CD4-positive, alpha-beta T cell (primary cell): ENCODE measurements at regions not wholly inside any gene's neighbourhood (a gene's known extent, or its start where the extent isn't known, plus 50 kb on each side); places are given as distances from the start of the nearest gene placed in this dataset.
A peak's percentile ranks its signal among the peaks of the same experiment; 100 is the strongest.

ENCODE experiments used
- ATAC-seq: fragments of 200-7000 bp; cut with Tn5 transposase; one replicate; pipeline ENCODE4 v1.10.0; 2022; ENCODE audit warnings: mild to moderate bottlenecking; ENCODE audit not compliant: poor library complexity
- CTCF ChIA-PET: fragments of 350-600 bp; sonication (Branson Sonifier 250); formaldehyde crosslinking; loops from one replicate; lab custom pipeline; 2021; ENCODE audit warnings: antibody characterized with exemption, inconsistent platforms; lab: Charles Lee
- POLR2A ChIA-PET: fragments of 350-600 bp; sonication (Branson Sonifier 250); formaldehyde crosslinking; loops from one replicate; lab custom pipeline; 2021; ENCODE audit warnings: antibody characterized with exemption, inconsistent platforms; lab: Charles Lee
- DNase-seq, 14 experiments: peaks; one replicate each; pipeline ENCODE4 v3.0.0-alpha.2; 2013 to 2020; ENCODE audit warnings: mixed read lengths in 2 of 14
- H3K27ac ChIP-seq, 2 donors: one replicate each; pipeline versions ENCODE4 v1.5.1 to v1.7.0; 2013; ENCODE audit warnings: low read length in 2 of 2, low read depth in 1 of 2, mild to moderate bottlenecking in 1 of 2
- H3K27me3 ChIP-seq, 2 experiments: 1 replicate in 1 of 2; 2 replicates in 1 of 2; pipeline versions ENCODE4 v1.6.1 to v1.7.0; 2013; ENCODE audit warnings: low read length in 2 of 2, control low read depth in 1 of 2, mild to moderate bottlenecking in 1 of 2, moderate library complexity in 1 of 2; ENCODE audit not compliant: insufficient read depth in 2 of 2, control insufficient read depth in 1 of 2
- H3K36me3 ChIP-seq: one replicate; pipeline ENCODE4 v1.6.1; 2013; ENCODE audit warnings: low read length, control low read depth; ENCODE audit not compliant: insufficient read depth
- H3K4me1 ChIP-seq: one replicate; pipeline ENCODE4 v1.6.1; 2013; ENCODE audit warnings: low read length, control low read depth; ENCODE audit not compliant: insufficient read depth
- H3K4me3 ChIP-seq: one replicate; pipeline ENCODE4 v1.5.1; 2013; ENCODE audit warnings: mild to moderate bottlenecking, low read length, moderate library complexity
- H3K9me3 ChIP-seq, 2 experiments: 1 replicate in 1 of 2; 2 replicates in 1 of 2; pipeline versions ENCODE4 v1.6.1 to v1.7.0; 2013; ENCODE audit warnings: low read length in 2 of 2, mild to moderate bottlenecking in 2 of 2, control low read depth in 1 of 2, moderate library complexity in 1 of 2; ENCODE audit not compliant: control insufficient read depth in 1 of 2, insufficient read depth in 1 of 2
- H3K27ac Mint-ChIP-seq: one replicate; pipeline ENCODE4 v1.8.0; 2020; ENCODE audit warnings: mixed read lengths
- H3K27me3 Mint-ChIP-seq: one replicate; pipeline ENCODE4 v1.8.0; 2021; ENCODE audit warnings: mixed read lengths
- H3K36me3 Mint-ChIP-seq: one replicate; pipeline ENCODE4 v1.8.0; 2021; ENCODE audit warnings: low read depth, mixed read lengths
- H3K4me1 Mint-ChIP-seq: one replicate; pipeline ENCODE4 v1.8.0; 2021; ENCODE audit warnings: low read depth, mixed read lengths
- H3K4me3 Mint-ChIP-seq: one replicate; pipeline ENCODE4 v1.8.0; 2020; ENCODE audit warnings: mild to moderate bottlenecking, mixed read lengths
- H3K9me3 Mint-ChIP-seq: one replicate; pipeline ENCODE4 v1.8.0; 2020; ENCODE audit warnings: mixed read lengths
- intact Hi-C, 2 experiments: fragments of 100-400 bp; cut with DNase I in 1 of 2; cut with micrococcal nuclease in 1 of 2; formaldehyde crosslinking; loops; one replicate each; pipeline versions ENCODE4 v1.15.1 to v1.9.0; 2023 to 2025; cut with DNase I, micrococcal nuclease
- TF ChIP-seq, protein P1 (sequence below): fragments of 200-600 bp; IDR thresholded peaks from one replicate; pipeline ENCODE4 v1.8.0; 2022; ENCODE audit warnings: antibody characterized with exemption, mild to moderate bottlenecking

DNA sequence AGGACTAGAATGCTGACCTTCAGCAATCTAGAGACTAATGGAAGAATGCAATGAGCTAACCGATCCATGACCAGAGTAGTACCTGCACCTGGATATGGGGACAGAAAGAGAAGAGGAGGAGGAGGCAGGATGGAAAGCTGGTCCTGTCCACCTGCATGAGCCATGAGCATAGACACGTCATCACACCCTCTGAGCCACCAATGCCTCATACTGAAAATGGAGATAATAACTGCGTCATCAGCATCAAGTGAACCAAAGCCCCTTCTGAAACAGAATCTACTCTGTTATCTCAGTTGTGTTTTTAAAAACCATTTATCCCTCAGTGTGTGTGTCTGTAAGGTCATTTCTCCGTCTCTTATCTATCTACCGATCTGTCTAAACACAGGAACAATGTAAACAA lies 327.0 kb downstream of the BCL11B start:
- Histone ChIP-seq H3K4me1 (no peaks in the 10 kb centered on the region), H3K9me3 (no peaks in the 10 kb centered on the region), H3K27ac (no peak overlapping the region), H3K27me3 (no peaks in the 10 kb centered on the region), H3K36me3 (no peaks in the 10 kb centered on the region), H3K4me3 (no peak overlapping the region)
- Mint-ChIP-seq H3K36me3 (no peaks in the 10 kb centered on the region), H3K4me3 (no peak overlapping the region), H3K27ac (no peak overlapping the region), H3K27me3 (no peaks in the 10 kb centered on the region), H3K9me3 (no peaks in the 10 kb centered on the region), H3K4me1 (peaks cover 45% of the 10 kb centered on the region)
- ChIA-PET CTCF (no interaction called here), POLR2A (no interaction called here)
- intact Hi-C loops, result no loop called here
- DNase-seq, result no peak
- TF ChIP-seq, protein P1, sequence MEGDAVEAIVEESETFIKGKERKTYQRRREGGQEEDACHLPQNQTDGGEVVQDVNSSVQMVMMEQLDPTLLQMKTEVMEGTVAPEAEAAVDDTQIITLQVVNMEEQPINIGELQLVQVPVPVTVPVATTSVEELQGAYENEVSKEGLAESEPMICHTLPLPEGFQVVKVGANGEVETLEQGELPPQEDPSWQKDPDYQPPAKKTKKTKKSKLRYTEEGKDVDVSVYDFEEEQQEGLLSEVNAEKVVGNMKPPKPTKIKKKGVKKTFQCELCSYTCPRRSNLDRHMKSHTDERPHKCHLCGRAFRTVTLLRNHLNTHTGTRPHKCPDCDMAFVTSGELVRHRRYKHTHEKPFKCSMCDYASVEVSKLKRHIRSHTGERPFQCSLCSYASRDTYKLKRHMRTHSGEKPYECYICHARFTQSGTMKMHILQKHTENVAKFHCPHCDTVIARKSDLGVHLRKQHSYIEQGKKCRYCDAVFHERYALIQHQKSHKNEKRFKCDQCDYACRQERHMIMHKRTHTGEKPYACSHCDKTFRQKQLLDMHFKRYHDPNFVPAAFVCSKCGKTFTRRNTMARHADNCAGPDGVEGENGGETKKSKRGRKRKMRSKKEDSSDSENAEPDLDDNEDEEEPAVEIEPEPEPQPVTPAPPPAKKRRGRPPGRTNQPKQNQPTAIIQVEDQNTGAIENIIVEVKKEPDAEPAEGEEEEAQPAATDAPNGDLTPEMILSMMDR, result no peak
- no peak for ATAC-seq

DNA sequence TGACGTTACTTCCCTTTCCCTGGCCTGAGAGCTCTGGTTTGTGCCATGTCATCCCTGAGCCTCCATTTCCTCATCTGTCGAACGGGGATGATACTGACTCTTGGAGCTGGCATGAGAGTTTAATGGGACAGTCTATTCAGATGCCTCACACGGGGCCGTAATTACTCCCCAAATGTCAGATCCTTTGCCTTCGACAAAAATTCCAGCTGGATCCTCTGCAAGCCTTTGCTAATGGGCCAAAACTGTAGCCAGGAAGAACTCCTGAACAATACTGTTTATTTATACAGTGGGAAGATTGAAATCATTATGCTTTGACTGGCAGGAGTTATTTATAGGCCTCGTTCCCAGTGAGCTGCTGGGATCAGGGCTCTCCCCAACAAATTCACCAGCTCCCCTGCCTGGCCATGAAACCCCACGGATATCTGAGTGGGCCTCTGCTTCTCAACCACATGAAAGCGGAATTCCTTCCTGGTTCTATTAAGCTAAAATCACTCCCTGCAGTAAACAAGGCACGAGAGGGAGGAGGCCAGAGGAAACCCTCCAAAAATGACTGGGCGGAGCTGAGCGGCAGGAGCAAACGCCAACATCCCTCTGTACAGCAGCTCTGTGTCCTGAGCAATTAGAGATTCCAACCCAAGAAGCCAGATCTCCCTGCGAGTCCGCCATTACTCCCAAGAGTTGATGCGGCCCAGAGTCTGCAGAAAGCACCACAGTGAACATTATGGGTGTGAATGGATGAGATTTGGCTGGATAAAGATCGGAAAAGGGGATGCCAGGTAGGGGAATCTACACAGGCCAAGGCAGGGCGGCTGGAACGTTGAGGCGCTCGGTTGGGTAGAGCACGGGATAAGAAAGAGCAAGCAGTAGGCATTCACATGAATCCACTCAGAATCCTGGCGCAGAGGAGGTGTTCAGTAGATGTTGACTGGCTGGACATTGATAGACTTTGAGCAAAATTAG lies 326.1 kb downstream of the BCL11B start:
- ATAC-seq (no peak), DNase-seq (peak in 1 of 14 experiments; percentile 10)
- Histone ChIP-seq H3K9me3 (no peaks in the 10 kb centered on the region), H3K27me3 (no peaks in the 10 kb centered on the region), H3K4me3 (no peak overlapping the region), H3K36me3 (no peaks in the 10 kb centered on the region), H3K27ac (no peak overlapping the region), H3K4me1 (no peaks in the 10 kb centered on the region)
- Mint-ChIP-seq H3K36me3 (no peaks in the 10 kb centered on the region), H3K4me1 (peaks cover 36% of the 10 kb centered on the region), H3K9me3 (no peaks in the 10 kb centered on the region), H3K4me3 (no peak overlapping the region), H3K27ac (no peak overlapping the region), H3K27me3 (no peaks in the 10 kb centered on the region)
- TF ChIP-seq, protein P1, result no peak
- intact Hi-C loops, result no loop called here
- CTCF ChIA-PET, result no interaction called here
- POLR2A ChIA-PET, result no interaction called here

DNA sequence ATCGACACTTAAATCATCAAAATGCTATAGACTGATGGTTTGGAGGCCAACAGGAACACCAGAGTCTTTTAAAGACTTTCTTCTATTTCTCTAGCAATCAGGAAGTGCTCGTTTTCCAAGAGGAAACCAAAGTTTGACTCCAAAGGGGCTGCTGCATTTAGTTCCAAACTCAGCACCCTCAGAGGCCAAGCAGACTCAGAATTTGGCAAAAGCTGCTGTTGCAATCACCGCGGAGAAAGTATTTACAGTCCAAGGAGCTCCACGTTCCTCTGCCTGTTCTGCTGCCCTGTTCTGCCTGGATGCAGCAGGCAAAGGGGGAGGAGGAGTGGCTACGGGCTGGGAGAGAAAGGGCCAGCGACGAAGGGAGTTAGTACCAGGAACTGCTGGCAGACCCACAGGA lies 325.1 kb downstream of the BCL11B start:
- Histone ChIP-seq H3K9me3 (no peaks in the 10 kb centered on the region), H3K27me3 (no peaks in the 10 kb centered on the region), H3K4me1 (no peaks in the 10 kb centered on the region), H3K27ac (no peak overlapping the region), H3K4me3 (no peak overlapping the region), H3K36me3 (no peaks in the 10 kb centered on the region)
- ChIA-PET CTCF (no interaction called here), POLR2A (no interaction called here)
- TF ChIP-seq, protein P1, result no peak
- Mint-ChIP-seq H3K36me3 (no peaks in the 10 kb centered on the region), H3K9me3 (no peaks in the 10 kb centered on the region), H3K27me3 (no peaks in the 10 kb centered on the region), H3K4me3 (no peak overlapping the region), H3K27ac (no peak overlapping the region), H3K4me1 (peaks cover 26% of the 10 kb centered on the region)
- peak in 1 of 14 experiments; percentile 7 for DNase-seq
- intact Hi-C loops, result no loop called here
- no peak for ATAC-seq
